Neural progenitor cell (in vitro differentiated cells): ENCODE measurements at regions not wholly inside any gene's neighbourhood (a gene's known extent, or its start where the extent isn't known, plus 50 kb on each side); places are given as distances from the start of the nearest gene placed in this dataset.

Experiments
- DNase-seq: peaks from one replicate; pipeline ENCODE4 v3.0.0-alpha.2; 2016; ENCODE audit warnings: low spot score
- H2AFZ ChIP-seq: fragments of 200-600 bp; sonication (generic); replicated peaks from 2 replicates; pipeline ENCODE4 v1.6.1; 2016; ENCODE audit warnings: antibody characterized with exemption
- H3F3A ChIP-seq: fragments of 200-600 bp; sonication (generic); 2 replicates; pipeline ENCODE4 v1.6.1; 2016; ENCODE audit warnings: antibody characterized with exemption, low read depth
- H3K27ac ChIP-seq: fragments of 200-600 bp; sonication (generic); 2 replicates; pipeline ENCODE4 v1.5.1; 2016; ENCODE audit warnings: mild to moderate bottlenecking
- H3K27me3 ChIP-seq: fragments of 200-600 bp; sonication (generic); 2 replicates; pipeline ENCODE4 v1.6.1; 2016; ENCODE audit warnings: mild to moderate bottlenecking, moderate library complexity
- H3K36me3 ChIP-seq: fragments of 200-600 bp; sonication (generic); 2 replicates; pipeline ENCODE4 v1.5.1; 2016
- H3K4me1 ChIP-seq: fragments of 200-600 bp; sonication (generic); 2 replicates; pipeline ENCODE4 v1.6.1; 2016; ENCODE audit warnings: mixed run types
- H3K4me2 ChIP-seq: fragments of 200-600 bp; sonication (generic); 2 replicates; pipeline ENCODE4 v1.6.1; 2016
- H3K4me3 ChIP-seq: fragments of 200-600 bp; sonication (generic); 2 replicates; pipeline ENCODE4 v1.5.1; 2016
- H3K79me2 ChIP-seq: fragments of 200-600 bp; sonication (generic); 2 replicates; pipeline ENCODE4 v1.6.1; 2016; ENCODE audit warnings: low read depth
- H3K9ac ChIP-seq: fragments of 200-600 bp; sonication (generic); 2 replicates; pipeline ENCODE4 v1.6.1; 2016
- H3K9me3 ChIP-seq: fragments of 200-600 bp; sonication (generic); 2 replicates; pipeline ENCODE4 v1.5.1; 2016; ENCODE audit warnings: low read depth
- H4K20me1 ChIP-seq: fragments of 200-600 bp; sonication (generic); 2 replicates; pipeline ENCODE4 v1.6.1; 2016; ENCODE audit warnings: low read depth
- H3K27ac Mint-ChIP-seq: 3 replicates; pipeline ENCODE4 v1.8.0; 2021; ENCODE audit warnings: mixed read lengths
- H3K27me3 Mint-ChIP-seq: 2 replicates; pipeline ENCODE4 v1.8.0; 2022; ENCODE audit warnings: low read depth, mild to moderate bottlenecking, inconsistent platforms, moderate library complexity, mixed read lengths; ENCODE audit not compliant: insufficient read depth
- H3K36me3 Mint-ChIP-seq: 3 replicates; pipeline ENCODE4 v1.8.0; 2021; ENCODE audit warnings: mixed read lengths
- H3K4me1 Mint-ChIP-seq: 3 replicates; pipeline ENCODE4 v1.8.0; 2021; ENCODE audit warnings: mixed read lengths
- H3K4me3 Mint-ChIP-seq: 3 replicates; pipeline ENCODE4 v1.8.0; 2021; ENCODE audit warnings: mild to moderate bottlenecking, moderate library complexity, mixed read lengths
- H3K9me3 Mint-ChIP-seq: 3 replicates; pipeline ENCODE4 v1.8.0; 2020; ENCODE audit warnings: mixed read lengths
- CTCF ChIP-seq: fragments of 200-600 bp; sonication (generic); IDR thresholded peaks from 2 replicates; pipeline ENCODE4 v1.5.1; 2017; ENCODE audit warnings: antibody characterized with exemption, mild to moderate bottlenecking
- EZH2 ChIP-seq: fragments of 200-600 bp; sonication (generic); IDR thresholded peaks from 2 replicates; pipeline ENCODE4 v1.6.1; 2017; ENCODE audit warnings: antibody characterized with exemption, mild to moderate bottlenecking, moderate library complexity
- EZH2phosphoT487 ChIP-seq: fragments of 200-600 bp; sonication (generic); IDR thresholded peaks from 2 replicates; pipeline ENCODE4 v1.6.1; 2017; ENCODE audit warnings: antibody characterized with exemption

DNA sequence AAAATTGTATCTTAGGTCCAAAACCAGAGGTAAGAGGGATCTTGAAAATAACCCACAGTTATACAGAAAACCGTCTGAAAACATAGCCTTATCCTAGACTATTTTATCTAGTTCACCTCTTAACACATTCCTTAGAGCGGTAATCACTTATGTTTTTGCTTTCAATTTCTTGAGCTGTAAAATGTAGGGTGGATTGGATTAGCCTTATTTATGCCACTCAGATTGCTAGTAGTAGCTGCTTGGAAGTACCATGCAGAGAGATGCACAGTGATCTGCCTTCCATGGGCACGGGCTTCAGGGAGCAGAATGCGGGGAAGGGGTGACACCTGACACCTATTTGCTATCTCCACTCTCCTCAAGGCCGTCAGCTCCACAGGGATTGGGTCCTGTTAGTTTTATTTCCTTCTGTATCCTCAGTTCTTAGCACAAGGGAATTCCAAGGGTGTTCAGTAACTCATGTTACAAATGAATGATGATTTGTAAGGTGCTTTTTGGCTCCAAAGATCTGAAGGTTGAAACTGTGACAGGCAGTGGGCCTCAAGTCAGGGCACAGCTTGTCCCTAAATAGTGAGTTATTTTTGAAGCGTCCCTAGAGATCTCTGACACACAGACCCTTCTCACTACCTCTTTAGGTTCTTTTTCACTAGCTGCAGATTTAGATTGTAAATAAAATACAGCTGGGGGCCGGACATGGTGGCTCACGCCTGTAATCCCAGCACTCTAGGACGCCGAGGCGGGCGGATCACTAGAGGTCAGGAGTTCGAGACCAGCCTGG is 64.0 kb upstream of the PMAIP1 start:
- Histone ChIP-seq H3F3A (peaks cover 14% of the 10 kb centered on the region), H2AFZ (peak overlapping the region; percentile 31), H3K9ac (no peak overlapping the region), H3K79me2 (no peaks in the 10 kb centered on the region), H3K4me2 (peak overlapping the region; percentile 35), H4K20me1 (no peaks in the 10 kb centered on the region), H3K9me3 (no peaks in the 10 kb centered on the region), H3K36me3 (no peaks in the 10 kb centered on the region), H3K4me3 (no peak overlapping the region), H3K27me3 (no peaks in the 10 kb centered on the region), H3K27ac (no peak overlapping the region), H3K4me1 (peaks cover 29% of the 10 kb centered on the region)
- Mint-ChIP-seq H3K4me3 (no peak overlapping the region), H3K27ac (no peak overlapping the region), H3K9me3 (no peaks in the 10 kb centered on the region), H3K4me1 (peaks cover 9% of the 10 kb centered on the region), H3K36me3 (no peaks in the 10 kb centered on the region), H3K27me3 (no peaks in the 10 kb centered on the region)
- TF ChIP-seq CTCF (no peak), EZH2phosphoT487 (no peak), EZH2 (no peak)
- peak; percentile 38 for DNase-seq

DNA sequence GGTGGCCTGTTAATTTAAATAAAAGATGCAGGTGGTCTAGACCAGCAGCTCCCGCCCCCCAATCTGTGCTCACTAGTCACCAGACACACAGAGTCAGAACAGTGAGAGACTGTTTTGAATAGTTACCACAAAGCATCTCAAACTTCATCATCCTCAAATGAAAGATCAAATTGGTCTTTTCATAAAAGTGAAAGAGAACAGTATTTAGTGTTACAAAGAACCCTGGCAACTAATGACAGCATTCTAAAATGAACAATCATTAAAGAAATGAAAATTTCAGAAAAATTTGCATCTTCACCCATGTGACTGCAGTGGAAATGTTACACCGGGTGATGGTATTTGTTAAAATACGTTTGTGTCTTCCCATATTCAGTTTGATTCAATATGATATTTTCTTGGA is 65.5 kb upstream of the PMAIP1 start:
- Mint-ChIP-seq H3K36me3 (no peaks in the 10 kb centered on the region), H3K27ac (no peak overlapping the region), H3K27me3 (no peaks in the 10 kb centered on the region), H3K4me3 (no peak overlapping the region), H3K4me1 (peaks cover 12% of the 10 kb centered on the region), H3K9me3 (no peaks in the 10 kb centered on the region)
- H3K9me3 ChIP-seq = no peaks in the 10 kb centered on the region
- no peaks in the 10 kb centered on the region for H3K27me3 ChIP-seq
- H3K4me3 ChIP-seq = no peak overlapping the region
- DNase-seq = no peak
- peaks cover 32% of the 10 kb centered on the region for H3K4me1 ChIP-seq
- H3K79me2 ChIP-seq = no peaks in the 10 kb centered on the region
- TF ChIP-seq CTCF (no peak), EZH2phosphoT487 (no peak), EZH2 (no peak)
- no peaks in the 10 kb centered on the region for H3K36me3 ChIP-seq
- no peak overlapping the region for H2AFZ ChIP-seq
- peaks cover 14% of the 10 kb centered on the region for H3F3A ChIP-seq
- no peak overlapping the region for H3K4me2 ChIP-seq
- H3K27ac ChIP-seq = no peak overlapping the region
- H3K9ac ChIP-seq = no peak overlapping the region
- H4K20me1 ChIP-seq = no peaks in the 10 kb centered on the region

DNA sequence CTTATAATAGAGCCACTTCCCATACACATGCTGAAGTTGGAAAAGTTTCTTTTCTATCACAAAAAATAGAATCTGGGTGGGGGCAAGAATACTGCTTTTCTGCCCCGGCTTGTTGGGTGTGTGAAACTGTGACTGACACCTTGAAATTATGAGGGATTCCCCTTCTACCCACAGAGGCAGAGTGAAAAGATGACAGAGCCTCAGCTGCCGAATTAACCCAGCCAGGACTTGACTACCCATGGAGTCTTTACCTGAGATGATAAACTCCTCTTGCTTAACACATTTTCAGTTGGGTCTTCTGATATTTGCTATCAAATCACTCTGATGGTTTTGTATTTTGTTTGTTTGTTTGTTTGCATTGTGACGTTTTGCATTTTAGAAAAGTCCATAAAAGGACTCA is 66.0 kb upstream of the PMAIP1 start:
- Mint-ChIP-seq H3K27ac (no peak overlapping the region), H3K4me1 (peaks cover 12% of the 10 kb centered on the region), H3K27me3 (no peaks in the 10 kb centered on the region), H3K36me3 (no peaks in the 10 kb centered on the region), H3K9me3 (no peaks in the 10 kb centered on the region), H3K4me3 (no peak overlapping the region)
- H3K27ac ChIP-seq = no peak overlapping the region
- peak overlapping the region; percentile 9 for H2AFZ ChIP-seq
- H3K4me2 ChIP-seq = no peak overlapping the region
- H3K27me3 ChIP-seq = no peaks in the 10 kb centered on the region
- H3F3A ChIP-seq = peaks cover 14% of the 10 kb centered on the region
- no peak overlapping the region for H3K9ac ChIP-seq
- no peaks in the 10 kb centered on the region for H3K79me2 ChIP-seq
- no peak for DNase-seq
- peaks cover 32% of the 10 kb centered on the region for H3K4me1 ChIP-seq
- no peak for TF ChIP-seq CTCF
- TF ChIP-seq EZH2phosphoT487 = no peak
- no peak for TF ChIP-seq EZH2
- no peaks in the 10 kb centered on the region for H3K36me3 ChIP-seq
- no peaks in the 10 kb centered on the region for H3K9me3 ChIP-seq
- no peak overlapping the region for H3K4me3 ChIP-seq
- no peaks in the 10 kb centered on the region for H4K20me1 ChIP-seq
